D721Med (cell line): ENCODE measurements at regions not wholly inside any gene's neighbourhood (a gene's known extent, or its start where the extent isn't known, plus 50 kb on each side); places are given as distances from the start of the nearest gene placed in this dataset.

Source experiments
- DNase-seq: peaks from one replicate; pipeline ENCODE4 v3.0.0; 2011; ENCODE audit warnings: low spot score; ENCODE audit not compliant: insufficient read length
- FAIRE-seq: peaks from 2 replicates; lab custom pipeline; 2011; peaks lifted over from hg19 to GRCh38; lab: Jason Lieb, UNC
- TF ChIP-seq, protein P1 (sequence below): IDR thresholded peaks from 2 replicates; pipeline ENCODE4 v1.5.1; 2012; ENCODE audit warnings: mild to moderate bottlenecking, control low read depth; ENCODE audit not compliant: insufficient read depth; ENCODE audit errors: missing control alignments

DNA sequence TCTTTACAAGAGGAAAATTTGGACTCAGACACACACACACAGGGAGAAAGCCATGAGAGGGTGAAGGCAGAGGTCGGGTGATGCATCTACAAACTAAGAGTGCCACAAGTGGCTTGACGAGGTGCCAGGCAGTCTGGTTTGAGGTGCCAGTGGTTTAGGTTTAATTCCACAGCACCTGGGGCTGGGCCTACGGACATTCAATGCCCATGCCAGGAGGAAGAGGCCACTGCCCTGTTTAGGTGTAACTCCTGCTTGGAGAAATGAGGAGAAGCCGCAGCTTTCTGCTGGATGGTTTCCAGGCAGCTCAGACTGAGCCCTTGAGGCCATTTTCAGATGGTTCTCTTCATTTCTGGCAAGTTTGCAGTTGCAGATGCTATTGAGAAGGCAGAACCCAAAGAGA, 83.6 kb downstream of the HTR5A start:
- TF ChIP-seq, protein P1, sequence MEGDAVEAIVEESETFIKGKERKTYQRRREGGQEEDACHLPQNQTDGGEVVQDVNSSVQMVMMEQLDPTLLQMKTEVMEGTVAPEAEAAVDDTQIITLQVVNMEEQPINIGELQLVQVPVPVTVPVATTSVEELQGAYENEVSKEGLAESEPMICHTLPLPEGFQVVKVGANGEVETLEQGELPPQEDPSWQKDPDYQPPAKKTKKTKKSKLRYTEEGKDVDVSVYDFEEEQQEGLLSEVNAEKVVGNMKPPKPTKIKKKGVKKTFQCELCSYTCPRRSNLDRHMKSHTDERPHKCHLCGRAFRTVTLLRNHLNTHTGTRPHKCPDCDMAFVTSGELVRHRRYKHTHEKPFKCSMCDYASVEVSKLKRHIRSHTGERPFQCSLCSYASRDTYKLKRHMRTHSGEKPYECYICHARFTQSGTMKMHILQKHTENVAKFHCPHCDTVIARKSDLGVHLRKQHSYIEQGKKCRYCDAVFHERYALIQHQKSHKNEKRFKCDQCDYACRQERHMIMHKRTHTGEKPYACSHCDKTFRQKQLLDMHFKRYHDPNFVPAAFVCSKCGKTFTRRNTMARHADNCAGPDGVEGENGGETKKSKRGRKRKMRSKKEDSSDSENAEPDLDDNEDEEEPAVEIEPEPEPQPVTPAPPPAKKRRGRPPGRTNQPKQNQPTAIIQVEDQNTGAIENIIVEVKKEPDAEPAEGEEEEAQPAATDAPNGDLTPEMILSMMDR, result no peak
- no peak for DNase-seq
- FAIRE-seq, result no peak

DNA sequence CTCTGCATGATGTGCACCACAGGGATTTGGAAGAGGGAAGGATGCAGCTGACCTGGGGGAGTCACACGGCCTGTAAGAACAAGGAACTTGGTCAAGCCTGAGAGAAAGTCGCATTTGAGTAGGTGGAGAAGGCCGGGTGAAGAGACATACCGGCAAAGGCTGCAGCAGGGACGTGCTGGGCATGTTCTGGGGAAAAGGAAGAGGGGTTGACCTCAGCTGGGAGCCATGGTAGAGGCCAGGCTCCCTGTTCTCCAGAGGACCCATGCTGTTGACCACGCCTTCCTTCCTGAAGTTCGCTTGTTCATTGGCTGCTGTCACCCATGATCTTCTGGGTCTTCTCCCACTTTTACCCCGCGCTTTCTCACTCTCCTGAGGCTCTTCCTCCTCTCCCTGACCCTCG, 84.5 kb downstream of the HTR5A start:
- no peak for FAIRE-seq
- DNase-seq, result no peak
- TF ChIP-seq, protein P1, result no peak

DNA sequence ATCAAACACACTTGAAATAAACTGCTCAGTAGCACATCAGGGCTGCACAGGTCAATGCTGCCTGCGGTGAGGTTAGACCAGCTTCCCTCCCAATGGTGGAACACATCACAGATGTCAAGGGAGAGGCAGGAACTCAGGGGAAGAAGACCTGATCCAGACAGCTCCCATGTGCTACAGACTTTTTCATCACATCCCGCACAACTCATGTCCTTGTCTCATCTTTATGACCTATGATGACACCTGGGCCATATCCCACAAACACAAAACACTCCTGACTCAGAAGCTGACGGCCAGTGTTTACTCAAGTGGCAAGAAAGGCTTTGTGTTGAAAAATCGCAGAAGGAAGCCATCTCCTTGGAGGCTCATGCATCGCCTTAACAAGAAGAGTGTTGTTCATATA, 91.6 kb downstream of the HTR5A start:
- peak; percentile 35 for FAIRE-seq

GRCh38 chr7:155162422-155162821, 92.3 kb downstream of the HTR5A start:
- FAIRE-seq (peak; percentile 46), DNase-seq (no peak)
- TF ChIP-seq, protein P1, result no peak

More for the DNA sequence above, 91.6 kb downstream of the HTR5A start:
- TF ChIP-seq, protein P1, result no peak
- DNase-seq, result no peak

GRCh38 chr7:155163696-155164095, 93.6 kb downstream of the HTR5A start:
- TF ChIP-seq, protein P1, result no peak
- no peak for FAIRE-seq
- DNase-seq, result no peak

DNA sequence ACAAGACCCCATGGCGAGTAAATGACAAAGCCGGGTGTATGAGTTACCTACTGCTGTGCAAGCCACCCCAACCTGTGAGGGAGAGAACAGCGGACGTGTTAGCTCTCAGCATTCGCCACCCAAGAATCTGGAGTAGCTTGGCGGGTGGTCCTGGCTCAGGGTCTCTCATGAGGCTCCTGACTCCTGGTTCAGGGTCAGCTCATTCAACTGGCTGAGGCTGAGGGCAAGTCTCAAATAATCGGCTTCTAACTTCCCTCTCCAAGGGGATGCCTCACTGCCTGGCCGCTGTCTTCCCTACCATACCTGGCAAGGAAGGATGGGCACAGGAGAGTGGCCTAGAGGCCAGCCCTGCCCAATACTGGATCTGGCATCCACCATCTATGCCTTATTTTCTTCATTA, 94.2 kb downstream of the HTR5A start:
- DNase-seq (no peak), FAIRE-seq (no peak)
- TF ChIP-seq, protein P1, result no peak

DNA sequence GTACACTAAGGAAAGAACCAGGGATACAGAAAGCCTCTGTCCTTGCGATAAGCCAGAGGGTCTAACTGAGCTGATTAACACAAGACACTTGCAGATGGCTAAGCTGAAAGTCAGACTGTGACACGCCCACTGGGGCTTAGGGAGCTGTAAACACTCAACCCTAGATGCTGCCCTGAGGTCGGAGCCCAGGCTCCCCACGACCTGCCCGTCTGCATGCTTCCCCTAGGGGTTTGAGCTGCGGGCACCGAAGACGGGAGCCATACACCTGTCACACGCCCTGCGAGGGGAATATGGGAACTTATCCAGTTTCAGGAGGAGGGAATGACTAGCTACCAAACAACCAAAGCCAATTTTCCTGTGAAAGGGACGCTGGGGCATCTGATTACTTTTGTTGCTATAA, 96.0 kb downstream of the HTR5A start:
- TF ChIP-seq, protein P1, result no peak
- FAIRE-seq, result peak; percentile 96
- DNase-seq, result peak; percentile 46
